ENCODE measurements at regions not wholly inside any gene's neighbourhood (a gene's known extent, or its start where the extent isn't known, plus 50 kb on each side); places are given as distances from the start of the nearest gene placed in this dataset.
A peak's percentile ranks its signal among the peaks of the same experiment; 100 is the strongest.

DNA sequence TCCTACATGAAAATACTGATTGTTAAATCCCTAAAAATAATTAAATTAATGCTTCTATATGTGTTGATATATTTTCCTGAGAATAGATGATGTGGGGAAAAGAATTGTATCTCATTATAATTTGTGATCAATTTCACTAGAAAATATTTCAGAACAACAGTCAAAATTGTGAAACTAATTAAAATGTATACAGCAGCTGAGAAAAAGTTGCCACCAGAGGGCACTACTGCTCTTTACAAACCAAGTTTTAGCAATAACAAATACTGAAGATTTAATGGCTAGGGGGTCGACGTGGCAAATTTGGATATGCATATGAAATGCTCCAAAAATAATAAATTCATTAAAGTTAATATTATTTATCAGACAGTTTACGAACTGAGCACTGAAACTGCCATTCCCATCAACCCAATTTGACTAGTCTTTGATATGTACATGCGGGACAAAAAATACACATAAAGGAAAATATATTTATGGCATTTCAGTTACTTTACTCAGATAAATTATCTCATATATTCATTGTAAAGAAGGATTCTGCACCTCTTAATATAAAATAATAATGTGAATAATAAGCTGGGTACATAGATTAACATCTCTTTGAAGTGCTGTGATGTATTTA is 96.3 kb upstream of the TMPRSS15 start:
- no peak overlapping the region for H3K27ac ChIP-seq
- no peak for TF ChIP-seq EP300 (IDR thresholded peaks at IDR 0.05)
- TF ChIP-seq POLR2AphosphoS5 (IDR thresholded peaks at IDR 0.05) = no peak
- TF ChIP-seq, protein P1, sequence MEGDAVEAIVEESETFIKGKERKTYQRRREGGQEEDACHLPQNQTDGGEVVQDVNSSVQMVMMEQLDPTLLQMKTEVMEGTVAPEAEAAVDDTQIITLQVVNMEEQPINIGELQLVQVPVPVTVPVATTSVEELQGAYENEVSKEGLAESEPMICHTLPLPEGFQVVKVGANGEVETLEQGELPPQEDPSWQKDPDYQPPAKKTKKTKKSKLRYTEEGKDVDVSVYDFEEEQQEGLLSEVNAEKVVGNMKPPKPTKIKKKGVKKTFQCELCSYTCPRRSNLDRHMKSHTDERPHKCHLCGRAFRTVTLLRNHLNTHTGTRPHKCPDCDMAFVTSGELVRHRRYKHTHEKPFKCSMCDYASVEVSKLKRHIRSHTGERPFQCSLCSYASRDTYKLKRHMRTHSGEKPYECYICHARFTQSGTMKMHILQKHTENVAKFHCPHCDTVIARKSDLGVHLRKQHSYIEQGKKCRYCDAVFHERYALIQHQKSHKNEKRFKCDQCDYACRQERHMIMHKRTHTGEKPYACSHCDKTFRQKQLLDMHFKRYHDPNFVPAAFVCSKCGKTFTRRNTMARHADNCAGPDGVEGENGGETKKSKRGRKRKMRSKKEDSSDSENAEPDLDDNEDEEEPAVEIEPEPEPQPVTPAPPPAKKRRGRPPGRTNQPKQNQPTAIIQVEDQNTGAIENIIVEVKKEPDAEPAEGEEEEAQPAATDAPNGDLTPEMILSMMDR (IDR thresholded peaks at IDR 0.05) = peak in 1 of 2 donors; percentile 49
- H3K36me3 ChIP-seq = no peaks in the 10 kb centered on the region
- no peaks in the 10 kb centered on the region for H3K4me1 ChIP-seq
- H3K4me3 ChIP-seq = no peak overlapping the region
- WGBS = 28% methylated on average over 4 of the region's 4 CpGs
- H3K9me3 ChIP-seq = peaks cover 3% of the 10 kb centered on the region
- no peak for DNase-seq (ENCODE audit: low spot score in 2 of 2)
- H3K27me3 ChIP-seq = no peaks in the 10 kb centered on the region

DNA sequence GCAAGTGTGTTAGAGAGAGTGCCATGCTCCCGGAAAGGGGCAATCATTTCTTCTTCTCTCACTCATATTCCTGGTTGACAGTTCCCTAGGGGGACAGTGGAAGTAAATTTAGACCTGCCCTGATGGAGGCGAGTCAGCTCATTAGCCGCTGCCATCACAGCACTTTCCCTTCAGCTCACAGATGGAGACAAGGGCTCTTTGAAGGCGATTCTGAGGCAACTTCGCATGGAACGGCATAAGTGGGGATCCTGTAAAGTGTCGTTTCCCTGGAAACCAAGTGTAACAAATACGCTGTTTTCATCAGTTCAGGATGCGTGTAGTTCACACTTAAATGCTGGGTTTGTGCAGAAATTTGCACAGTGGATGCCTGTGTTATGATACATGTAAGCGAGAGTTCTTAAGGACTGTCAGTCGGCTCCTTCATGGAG is 114.5 kb upstream of the TMPRSS15 start:
- H3K27me3 ChIP-seq = no peaks in the 10 kb centered on the region
- TF ChIP-seq POLR2AphosphoS5 (IDR thresholded peaks at IDR 0.05) = no peak
- TF ChIP-seq, protein P1 (IDR thresholded peaks at IDR 0.05) = no peak
- no peak for TF ChIP-seq POLR2A (IDR thresholded peaks at IDR 0.05)
- TF ChIP-seq EP300 (IDR thresholded peaks at IDR 0.05) = no peak
- no peaks in the 10 kb centered on the region for H3K36me3 ChIP-seq
- H3K27ac ChIP-seq = no peak overlapping the region
- no peak for DNase-seq (ENCODE audit: low spot score in 2 of 2)
- H3K4me3 ChIP-seq = no peak overlapping the region
- WGBS = 76% methylated on average over 11 of the region's 11 CpGs
- H3K4me1 ChIP-seq = no peaks in the 10 kb centered on the region
- no peaks in the 10 kb centered on the region for H3K9me3 ChIP-seq

DNA sequence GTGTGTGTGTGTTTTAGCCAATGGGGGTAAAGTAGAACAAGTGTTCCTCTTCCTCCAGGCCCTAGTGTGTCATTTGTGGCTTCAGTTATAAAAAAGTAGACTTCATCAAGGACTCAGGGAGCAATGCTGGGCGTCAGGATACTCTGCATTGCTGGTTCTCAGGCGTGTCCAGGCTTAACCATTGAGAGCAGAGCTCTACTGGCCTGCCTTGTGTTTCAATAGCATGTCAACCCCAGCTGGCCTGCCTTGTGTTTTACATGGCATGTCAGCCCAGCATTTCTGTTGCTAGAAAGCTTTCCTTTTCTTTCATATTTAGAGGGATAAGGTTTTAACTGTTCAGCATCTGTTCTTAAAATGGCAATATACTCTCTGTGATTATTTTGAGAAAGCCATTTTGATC is 117.6 kb upstream of the TMPRSS15 start:
- DNase-seq (ENCODE audit: low spot score in 2 of 2) = no peak
- WGBS = 8% methylated on average over 2 of the region's 2 CpGs
- H3K4me3 ChIP-seq = no peak overlapping the region

DNA sequence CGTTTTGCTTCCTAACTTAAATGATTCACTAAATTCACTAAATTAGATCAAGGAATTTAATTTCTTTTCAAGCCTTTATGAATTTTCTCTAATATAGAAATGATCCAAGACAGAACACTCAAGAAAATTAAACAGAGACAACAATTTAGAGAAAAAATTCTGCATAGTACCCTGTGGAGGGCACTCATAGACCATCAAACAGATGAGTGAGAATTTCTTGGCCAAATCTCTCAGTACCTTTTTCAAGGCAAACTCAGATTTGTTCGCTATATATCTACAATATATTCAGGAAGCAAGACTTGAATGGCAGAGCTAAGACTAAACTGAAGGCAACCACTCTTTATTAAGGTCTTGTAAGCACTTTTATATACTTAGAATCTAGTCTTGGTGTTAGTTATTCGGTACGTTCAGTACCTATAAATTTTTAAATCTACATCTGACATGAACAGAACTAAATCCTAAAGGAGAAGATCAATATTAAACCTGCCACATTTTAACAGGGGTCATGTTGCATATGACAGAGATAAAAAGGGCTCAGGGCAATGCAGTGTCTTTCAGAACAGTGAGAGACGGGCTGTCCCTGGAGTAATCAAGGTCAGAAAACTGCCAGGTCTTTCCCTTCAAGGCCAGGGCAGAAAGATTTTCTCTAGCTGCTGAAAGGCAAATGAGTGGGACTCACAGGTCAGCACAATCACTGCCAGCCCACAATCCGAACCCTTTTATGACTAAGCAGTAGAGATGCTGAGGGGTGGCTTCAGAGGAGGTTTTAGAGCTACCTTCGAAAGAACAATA is 118.8 kb upstream of the TMPRSS15 start:
- Histone ChIP-seq H3K27me3 (no peaks in the 10 kb centered on the region), H3K4me1 (no peaks in the 10 kb centered on the region), H3K9me3 (no peaks in the 10 kb centered on the region), H3K36me3 (no peaks in the 10 kb centered on the region), H3K4me3 (no peak overlapping the region), H3K27ac (no peak overlapping the region)
- 70% methylated on average over 7 of the region's 7 CpGs for WGBS
- no peak for TF ChIP-seq EP300 (IDR thresholded peaks at IDR 0.05)
- TF ChIP-seq, protein P1 (IDR thresholded peaks at IDR 0.05) = no peak
- no peak for TF ChIP-seq POLR2AphosphoS5 (IDR thresholded peaks at IDR 0.05)
- TF ChIP-seq POLR2A (IDR thresholded peaks at IDR 0.05) = no peak
- no peak for DNase-seq (ENCODE audit: low spot score in 2 of 2)

More for the DNA sequence above, 117.6 kb upstream of the TMPRSS15 start:
- no peak overlapping the region for H3K27ac ChIP-seq
- H3K36me3 ChIP-seq = no peaks in the 10 kb centered on the region
- H3K27me3 ChIP-seq = no peaks in the 10 kb centered on the region
- no peak for TF ChIP-seq EP300 (IDR thresholded peaks at IDR 0.05)
- TF ChIP-seq, protein P1 (IDR thresholded peaks at IDR 0.05) = no peak
- TF ChIP-seq POLR2A (IDR thresholded peaks at IDR 0.05) = no peak
- H3K4me1 ChIP-seq = no peaks in the 10 kb centered on the region
- H3K9me3 ChIP-seq = no peaks in the 10 kb centered on the region

DNA sequence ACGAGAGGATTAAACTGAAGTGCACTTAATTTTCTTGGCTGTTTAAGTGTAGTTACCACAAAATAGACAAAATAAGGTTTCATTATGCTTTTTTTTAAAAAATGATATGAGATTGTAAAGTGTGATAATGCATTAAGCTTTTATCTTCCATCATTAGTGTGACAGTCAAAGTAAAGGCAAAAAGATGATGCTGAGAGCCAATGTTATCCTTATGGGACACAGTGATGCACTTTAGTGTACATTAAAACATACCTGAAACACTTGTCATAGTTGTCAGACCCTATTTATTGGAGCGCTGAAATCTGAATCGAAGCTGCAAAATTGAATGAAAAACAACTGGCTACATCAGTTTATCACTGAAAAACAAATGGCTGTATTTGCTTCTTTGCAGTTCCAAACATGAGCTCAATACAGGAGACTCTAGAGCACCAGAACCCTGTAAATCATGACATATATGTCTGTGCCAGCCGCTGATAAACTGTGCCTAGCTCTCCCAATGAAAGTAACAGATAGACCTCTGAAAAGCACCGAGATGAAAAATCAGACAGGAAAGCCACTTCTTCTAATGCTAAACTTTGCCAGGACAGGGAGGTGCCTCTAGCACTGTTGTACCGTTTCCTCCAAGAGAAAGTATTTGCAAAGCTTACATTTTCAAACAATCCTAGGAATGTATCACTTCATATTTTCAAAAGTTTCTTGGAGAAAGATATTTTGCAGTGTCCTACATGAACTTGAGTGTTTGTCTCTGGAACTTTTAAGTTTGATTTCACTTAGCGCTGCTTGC is 120.7 kb upstream of the TMPRSS15 start:
- H3K27ac ChIP-seq = no peak overlapping the region
- H3K4me3 ChIP-seq = no peak overlapping the region
- no peaks in the 10 kb centered on the region for H3K27me3 ChIP-seq
- TF ChIP-seq, protein P1 (IDR thresholded peaks at IDR 0.05) = no peak
- TF ChIP-seq POLR2A (IDR thresholded peaks at IDR 0.05) (no peak), POLR2AphosphoS5 (IDR thresholded peaks at IDR 0.05) (no peak), EP300 (IDR thresholded peaks at IDR 0.05) (no peak)
- WGBS = 53% methylated on average over 7 of the region's 7 CpGs
- no peaks in the 10 kb centered on the region for H3K36me3 ChIP-seq
- no peaks in the 10 kb centered on the region for H3K4me1 ChIP-seq
- H3K9me3 ChIP-seq = no peaks in the 10 kb centered on the region
- no peak for DNase-seq (ENCODE audit: low spot score in 2 of 2)
